ENCODE measurements at regions not wholly inside any gene's neighbourhood (a gene's known extent, or its start where the extent isn't known, plus 50 kb on each side); places are given as distances from the start of the nearest gene placed in this dataset.

GRCh38 chr5:57857696-57858095 is 375.1 kb upstream of the ACTBL2 start:
- no peak overlapping the region for H3K4me3 ChIP-seq (ENCODE audit: extremely low read depth in 1 of 4, insufficient read depth in 2 of 4, low read depth in 3 of 4, low read length in 4 of 4)
- H3K4me1 ChIP-seq (replicated peaks in 1 of 4; ENCODE audit: control insufficient read depth in 3 of 4, insufficient read depth in 4 of 4, low read length in 3 of 4): no peaks in the 10 kb centered on the region
- no peaks in the 10 kb centered on the region; a peak in 1 of 4 replicates for H3K79me2 ChIP-seq (ENCODE audit: control insufficient read depth in 1 of 2, insufficient read depth in 2 of 2, low read length in 2 of 2)
- no peaks in the 10 kb centered on the region for H3K9me3 ChIP-seq (ENCODE audit: insufficient read depth in 2 of 2, low read depth in 1 of 2, low read length in 1 of 2)
- POLR2A ChIA-PET (ENCODE audit: partially characterized antibody): no interaction called here
- no peaks in the 10 kb centered on the region for H3K27me3 ChIP-seq (replicated peaks in 1 of 4; ENCODE audit: control insufficient read depth in 3 of 4, extremely low read depth in 1 of 4, insufficient read depth in 3 of 4, low read length in 3 of 4)
- H2BK5ac ChIP-seq (ENCODE audit: low read depth, low read length): no peak overlapping the region
- no peak overlapping the region for H4K91ac ChIP-seq (replicated peaks; ENCODE audit: insufficient read length, low read length)
- no peak overlapping the region for H2BK120ac ChIP-seq (replicated peaks; ENCODE audit: low read depth, low read length)
- H3K27ac ChIP-seq (ENCODE audit: low read depth, low read length): no peak overlapping the region
- no peaks in the 10 kb centered on the region for H3K79me1 ChIP-seq (ENCODE audit: low read depth, low read length)
- no peak overlapping the region for H2BK12ac ChIP-seq (ENCODE audit: low read depth, low read length)
- CTCF ChIA-PET (ENCODE audit: partially characterized antibody): interaction anchor here (0.6 to 1.2 kb wide), 2 partner anchors 31 to 605 kb away, joined by 3 to 4 read pairs; no protein-coding TSS in a partner anchor
- no peak overlapping the region for H2AFZ ChIP-seq (ENCODE audit: low read length)
- H3K9ac ChIP-seq (replicated peaks in 1 of 4; ENCODE audit: extremely low read depth in 1 of 4, low read depth in 3 of 4, low read length in 3 of 4): no peak overlapping the region
- H3K4me2 ChIP-seq (ENCODE audit: insufficient read depth in 1 of 2, low read depth in 2 of 2, low read length in 2 of 2): no peak overlapping the region
- H4K20me1 ChIP-seq (replicated peaks in 1 of 2; ENCODE audit: control insufficient read depth in 1 of 2, insufficient read depth in 2 of 2, low read length in 2 of 2): no peaks in the 10 kb centered on the region
- H2AK5ac ChIP-seq (ENCODE audit: low read depth, low read length): no peak overlapping the region
- TF ChIP-seq E2F6 (IDR thresholded peaks at IDR 0.05) (no peak), SUZ12 (IDR thresholded peaks at IDR 0.05; ENCODE audit: low read length) (no peak), CBX8 (IDR thresholded peaks at IDR 0.05; ENCODE audit: borderline replicate concordance, low read depth, low read length) (no peak), BACH1 (IDR thresholded peaks at IDR 0.05; ENCODE audit: low read length) (no peak), SIX5 (IDR thresholded peaks at IDR 0.05; ENCODE audit: low read depth, low read length) (no peak), RFX5 (IDR thresholded peaks at IDR 0.05; ENCODE audit: borderline replicate concordance, low read depth, low read length) (no peak), CBX5 (IDR thresholded peaks at IDR 0.05; ENCODE audit: low read depth, low read length) (no peak), SP1 (IDR thresholded peaks at IDR 0.05; ENCODE audit: low read depth, low read length) (no peak), EGR1 (IDR thresholded peaks at IDR 0.05; ENCODE audit: borderline replicate concordance, low read depth, low read length) (no peak), SRF (IDR thresholded peaks at IDR 0.05; ENCODE audit: low read depth, low read length) (no peak)
- no peaks in the 10 kb centered on the region for H3K36me3 ChIP-seq (ENCODE audit: control insufficient read depth in 2 of 4, insufficient read depth in 4 of 4, low read length in 3 of 4)
- no peak overlapping the region for H3K4ac ChIP-seq (replicated peaks; ENCODE audit: insufficient read length, low read depth, low read length)
- no peak overlapping the region for H3K18ac ChIP-seq (ENCODE audit: extremely low read depth, low read length)
- H2BK15ac ChIP-seq (ENCODE audit: low read length): no peak overlapping the region
- H3K23ac ChIP-seq (ENCODE audit: insufficient read length): no peak overlapping the region
- no peak overlapping the region for H3K56ac ChIP-seq (replicated peaks; ENCODE audit: insufficient read length, low read depth, low read length)
- no peak for DNase-seq (ENCODE audit: low read depth in 1 of 2, low spot score in 2 of 2)
- H4K8ac ChIP-seq (ENCODE audit: extremely low read depth, insufficient read depth, low read length): no peak overlapping the region
- no peak for FAIRE-seq
- H3K14ac ChIP-seq (ENCODE audit: insufficient read length): no peak overlapping the region
- H4K5ac ChIP-seq (ENCODE audit: insufficient read length, low read depth, low read length): no peak overlapping the region
- no peak overlapping the region for H2BK20ac ChIP-seq (ENCODE audit: low read length)
- H3K23me2 ChIP-seq (ENCODE audit: low read depth, low read length): no peaks in the 10 kb centered on the region

Measured in H1 (cell line).